ENCODE measurements at regions not wholly inside any gene's neighbourhood (a gene's known extent, or its start where the extent isn't known, plus 50 kb on each side); places are given as distances from the start of the nearest gene placed in this dataset.

GRCh38 chr11:128172046-128172878 is 415.1 kb downstream of the ETS1 start:
- no peak overlapping the region for H3K4me3 ChIP-seq (ENCODE audit: low read depth, low read length)
- TF ChIP-seq CTCF (IDR thresholded peaks at IDR 0.05; ENCODE audit: low read depth, low read length), result peak; percentile 65; the same call in 1 of the 2 replicates

- no peak for TF ChIP-seq CTCF (IDR thresholded peaks at IDR 0.05; ENCODE audit: low read depth, low read length)
- H3K4me3 ChIP-seq (ENCODE audit: low read depth, low read length), result no peak overlapping the region
These were observed 415.9 kb downstream of the ETS1 start for GRCh38 chr11:128171506-128171905.

GRCh38 chr11:128165572-128165971 is 421.8 kb downstream of the ETS1 start:
- no peak for TF ChIP-seq CTCF (IDR thresholded peaks at IDR 0.05; ENCODE audit: low read depth, low read length)
- no peak overlapping the region for H3K4me3 ChIP-seq (ENCODE audit: low read depth, low read length)

- TF ChIP-seq CTCF (IDR thresholded peaks at IDR 0.05; ENCODE audit: low read depth, low read length), result no peak
- no peak overlapping the region for H3K4me3 ChIP-seq (ENCODE audit: low read depth, low read length)
These were observed 423.1 kb downstream of the ETS1 start for GRCh38 chr11:128164080-128164741.

GRCh38 chr11:128161994-128162393 is 425.4 kb downstream of the ETS1 start:
- H3K4me3 ChIP-seq (ENCODE audit: low read depth, low read length), result no peak overlapping the region
- no peak for TF ChIP-seq CTCF (IDR thresholded peaks at IDR 0.05; ENCODE audit: low read depth, low read length)

- no peak overlapping the region for H3K4me3 ChIP-seq (ENCODE audit: low read depth, low read length)
- no peak for TF ChIP-seq CTCF (IDR thresholded peaks at IDR 0.05; ENCODE audit: low read depth, low read length)
These were observed 425.9 kb downstream of the ETS1 start for GRCh38 chr11:128161436-128161835.

GRCh38 chr11:128158860-128159259 is 428.5 kb downstream of the ETS1 start:
- no peak for TF ChIP-seq CTCF (IDR thresholded peaks at IDR 0.05; ENCODE audit: low read depth, low read length)
- no peak overlapping the region for H3K4me3 ChIP-seq (ENCODE audit: low read depth, low read length)

Data from WI38 (cell line).